Fibroblast of lung (primary cell): ENCODE measurements at regions not wholly inside any gene's neighbourhood (a gene's known extent, or its start where the extent isn't known, plus 50 kb on each side); places are given as distances from the start of the nearest gene placed in this dataset.

ENCODE experiments used
- DNase-seq, 2 donors: peaks; one replicate each; pipeline versions ENCODE4 v3.0.0 to v3.0.0-alpha.2; 2010; ENCODE audit warnings: low read depth in 2 of 2
- H2AFZ ChIP-seq: 2 replicates; pipeline ENCODE4 v1.5.1; 2012; ENCODE audit warnings: low read length, control low read depth, inconsistent platforms
- H3K27ac ChIP-seq: 2 replicates; pipeline ENCODE4 v1.5.1; 2011; ENCODE audit warnings: low read length, control low read depth; ENCODE audit not compliant: insufficient read depth
- H3K27me3 ChIP-seq: 2 replicates; pipeline ENCODE4 v1.5.1; 2011; ENCODE audit warnings: mild to moderate bottlenecking, low read length; ENCODE audit not compliant: control insufficient read depth, insufficient read depth
- H3K36me3 ChIP-seq: 2 replicates; pipeline ENCODE4 v1.5.1; 2011; ENCODE audit warnings: low read length; ENCODE audit not compliant: control insufficient read depth, insufficient read depth
- H3K4me1 ChIP-seq: 2 replicates; pipeline ENCODE4 v1.5.1; 2011; ENCODE audit warnings: low read length; ENCODE audit not compliant: control insufficient read depth, insufficient read depth; ENCODE audit errors: extremely low read depth
- H3K4me2 ChIP-seq: 2 replicates; pipeline ENCODE4 v1.5.1; 2011; ENCODE audit warnings: low read length, control low read depth; ENCODE audit not compliant: insufficient read depth; ENCODE audit errors: extremely low read depth
- H3K4me3 ChIP-seq, 4 experiments: fragments of 200-600 bp in 1 of 4; sonication (generic) in 1 of 4; replicated peaks in 1 of 4; 2 replicates each; pipeline ENCODE4 v1.5.1; 2011 to 2016; ENCODE audit warnings: low read length in 4 of 4, low read depth in 3 of 4, mild to moderate bottlenecking in 3 of 4, control low read depth in 2 of 4, inconsistent platforms in 1 of 4, mixed read lengths in 1 of 4; ENCODE audit not compliant: insufficient read depth in 1 of 4; ENCODE audit errors: control extremely low read depth in 1 of 4
- H3K79me2 ChIP-seq: 2 replicates; pipeline ENCODE4 v1.5.1; 2012; ENCODE audit warnings: mild to moderate bottlenecking, low read length, inconsistent platforms; ENCODE audit not compliant: control insufficient read depth, insufficient read depth
- H3K9ac ChIP-seq: 2 replicates; pipeline ENCODE4 v1.5.1; 2011; ENCODE audit warnings: mild to moderate bottlenecking, low read length, control low read depth; ENCODE audit not compliant: insufficient read depth
- H3K9me3 ChIP-seq: 2 replicates; pipeline ENCODE4 v1.5.1; 2012; ENCODE audit warnings: low read depth, low read length; ENCODE audit not compliant: control insufficient read depth, insufficient read depth
- H4K20me1 ChIP-seq: 2 replicates; pipeline ENCODE4 v1.5.1; 2011; ENCODE audit warnings: low read length; ENCODE audit not compliant: control insufficient read depth, insufficient read depth; ENCODE audit errors: extremely low read depth
- CTCF ChIP-seq, 2 donors: IDR thresholded peaks in 1 of 2; conservative IDR thresholded peaks in 1 of 2; 1 replicate in 1 of 2; 2 replicates in 1 of 2; pipeline ENCODE4 v1.5.1; 2011 to 2012; ENCODE audit warnings: low read length in 2 of 2, control low read depth in 1 of 2, inconsistent platforms in 1 of 2, low read depth in 1 of 2, mild to moderate bottlenecking in 1 of 2
- EZH2 ChIP-seq: IDR thresholded peaks from 2 replicates; pipeline ENCODE4 v1.5.1; 2012; ENCODE audit warnings: low read length, control low read depth, mild to moderate bottlenecking; ENCODE audit errors: missing control alignments

GRCh38 chr4:135015771-135016170 lies 814.2 kb upstream of the PABPC4L start:
- Histone ChIP-seq H3K9me3 (no peaks in the 10 kb centered on the region), H4K20me1 (no peaks in the 10 kb centered on the region), H3K36me3 (no peaks in the 10 kb centered on the region), H3K4me3 (no peak overlapping the region), H3K4me2 (no peak overlapping the region), H3K27me3 (no peaks in the 10 kb centered on the region), H3K27ac (no peak overlapping the region), H3K9ac (no peak overlapping the region), H3K4me1 (no peaks in the 10 kb centered on the region), H3K79me2 (no peaks in the 10 kb centered on the region), H2AFZ (no peak overlapping the region)
- TF ChIP-seq CTCF (conservative IDR thresholded peaks at IDR 0.05 in 1 of 2, IDR thresholded peaks at IDR 0.05 in 1 of 2; ENCODE audit: low read depth in 1 of 2, low read length in 2 of 2) (no peak), EZH2 (no peak)
- DNase-seq: no peak

- Histone ChIP-seq H3K9ac (no peak overlapping the region), H3K27me3 (no peaks in the 10 kb centered on the region), H3K4me1 (no peaks in the 10 kb centered on the region), H4K20me1 (no peaks in the 10 kb centered on the region), H3K4me2 (no peak overlapping the region), H3K9me3 (no peaks in the 10 kb centered on the region), H2AFZ (no peak overlapping the region), H3K4me3 (no peak overlapping the region), H3K79me2 (no peaks in the 10 kb centered on the region), H3K27ac (no peak overlapping the region), H3K36me3 (no peaks in the 10 kb centered on the region)
- TF ChIP-seq CTCF (conservative IDR thresholded peaks at IDR 0.05 in 1 of 2, IDR thresholded peaks at IDR 0.05 in 1 of 2; ENCODE audit: low read depth in 1 of 2, low read length in 2 of 2) (no peak), EZH2 (no peak)
- no peak for DNase-seq
These were observed 805.8 kb upstream of the PABPC4L start for GRCh38 chr4:135007400-135007799.

- H3K27ac ChIP-seq: no peak overlapping the region
- no peaks in the 10 kb centered on the region for H3K9me3 ChIP-seq
- no peak overlapping the region for H3K9ac ChIP-seq
- no peak overlapping the region for H3K4me3 ChIP-seq
- H3K4me1 ChIP-seq: no peaks in the 10 kb centered on the region
- no peak overlapping the region for H3K4me2 ChIP-seq
- DNase-seq: no peak
- no peaks in the 10 kb centered on the region for H3K36me3 ChIP-seq
- H3K27me3 ChIP-seq: no peaks in the 10 kb centered on the region
- no peaks in the 10 kb centered on the region for H4K20me1 ChIP-seq
- H3K79me2 ChIP-seq: no peaks in the 10 kb centered on the region
- TF ChIP-seq EZH2: no peak
- TF ChIP-seq CTCF (conservative IDR thresholded peaks at IDR 0.05 in 1 of 2, IDR thresholded peaks at IDR 0.05 in 1 of 2; ENCODE audit: low read depth in 1 of 2, low read length in 2 of 2): no peak
- no peak overlapping the region for H2AFZ ChIP-seq
These were observed 797.6 kb upstream of the PABPC4L start for GRCh38 chr4:134999169-134999568.
